Lower leg skin (tissue), 4 donors: ENCODE measurements at regions not wholly inside any gene's neighbourhood (a gene's known extent, or its start where the extent isn't known, plus 50 kb on each side); places are given as distances from the start of the nearest gene placed in this dataset.

Experiments used
- DNase-seq, 2 donors: peaks; one replicate each; pipeline ENCODE4 v3.0.0-alpha.2; 2019; ENCODE audit warnings: low spot score in 2 of 2
- H3K4me3 ChIP-seq: fragments of 200-600 bp; sonication (generic); 2 replicates; pipeline ENCODE4 v1.5.1; 2017; ENCODE audit warnings: mild to moderate bottlenecking, low read depth; ENCODE audit not compliant: poor library complexity, severe bottlenecking
- CTCF ChIP-seq, 3 donors: fragments of 450-650 bp; IDR thresholded peaks; one replicate each; pipeline ENCODE4 v1.5.1; 2016; ENCODE audit warnings: antibody characterized with exemption in 3 of 3, mild to moderate bottlenecking in 3 of 3, moderate library complexity in 2 of 3
- POLR2A ChIP-seq, 2 donors: fragments of 450-650 bp; IDR thresholded peaks; one replicate each; pipeline ENCODE4 v1.6.1; 2016 to 2017; ENCODE audit warnings: antibody characterized with exemption in 2 of 2, mild to moderate bottlenecking in 1 of 2, moderate library complexity in 1 of 2
- WGBS, 2 donors: methylation state at CpG; one replicate each; pipeline ENCODE4 v1.1.5; 2018; 5-methylcytosine and 5-hydroxymethylcytosine counted together
- intact Hi-C: fragments of 100-400 bp; cut with DNase I; formaldehyde crosslinking; loops from one replicate; pipeline ENCODE4 v1.15.0; 2023; ENCODE audit warnings: low total_unique reads

- TF ChIP-seq POLR2A (IDR thresholded peaks at IDR 0.05) (no peak), CTCF (IDR thresholded peaks at IDR 0.05) (no peak)
- intact Hi-C loops = no loop called here
- WGBS, 2 donors = 64 to 78% methylated on average over 4 of the region's 4 CpGs
- DNase-seq = no peak
- no peak overlapping the region for H3K4me3 ChIP-seq
These were observed 226.2 kb upstream of the ARGLU1 start for GRCh38 chr13:106794117-106794516.

GRCh38 chr13:106789911-106790310 is 222.0 kb upstream of the ARGLU1 start:
- DNase-seq = no peak
- intact Hi-C loops = no loop called here
- no peak for TF ChIP-seq POLR2A (IDR thresholded peaks at IDR 0.05)

GRCh38 chr13:106786006-106786563 is 218.1 kb upstream of the ARGLU1 start:
- TF ChIP-seq POLR2A (IDR thresholded peaks at IDR 0.05) (no peak), CTCF (IDR thresholded peaks at IDR 0.05) (no peak)
- intact Hi-C loops = no loop called here
- 32 to 59% methylated on average over 5 of the region's 5 CpGs for WGBS, 2 donors
- no peak overlapping the region for H3K4me3 ChIP-seq
- no peak for DNase-seq

More at GRCh38 chr13:106789911-106790310, 222.0 kb upstream of the ARGLU1 start:
- no peak overlapping the region for H3K4me3 ChIP-seq

- WGBS, 2 donors = 100% methylated on average over 1 of the region's 1 CpG
- no peak overlapping the region for H3K4me3 ChIP-seq
- intact Hi-C loops = no loop called here
- TF ChIP-seq POLR2A (IDR thresholded peaks at IDR 0.05) = no peak
- TF ChIP-seq CTCF (IDR thresholded peaks at IDR 0.05) = no peak
- no peak for DNase-seq
These were observed 206.7 kb upstream of the ARGLU1 start for GRCh38 chr13:106774621-106775020.

- TF ChIP-seq CTCF (IDR thresholded peaks at IDR 0.05) (no peak), POLR2A (IDR thresholded peaks at IDR 0.05) (no peak)
- DNase-seq = no peak
- WGBS, 2 donors = 59 to 60% methylated on average over 6 of the region's 6 CpGs
- intact Hi-C loops = no loop called here
- H3K4me3 ChIP-seq = no peak overlapping the region
These were observed 204.2 kb upstream of the ARGLU1 start for GRCh38 chr13:106772006-106772601.

- TF ChIP-seq POLR2A (IDR thresholded peaks at IDR 0.05) (no peak), CTCF (IDR thresholded peaks at IDR 0.05) (no peak)
These were observed 201.1 kb upstream of the ARGLU1 start for GRCh38 chr13:106768991-106769390.

More at GRCh38 chr13:106768991-106769390, 201.1 kb upstream of the ARGLU1 start:
- WGBS, 2 donors = 72 to 80% methylated on average over 3 of the region's 3 CpGs
- H3K4me3 ChIP-seq = no peak overlapping the region
- no peak for DNase-seq
- intact Hi-C loops = no loop called here
